ENCODE measurements at regions not wholly inside any gene's neighbourhood (a gene's known extent, or its start where the extent isn't known, plus 50 kb on each side); places are given as distances from the start of the nearest gene placed in this dataset.
"Not testable (repeated sequence)": the region's sequence is repeated elsewhere in the genome, so short reads cannot be mapped to it uniquely, and the experiment has no call there.

GRCh38 chr3:30297112-30297511 is 309.3 kb upstream of the TGFBR2 start:
- no peak for DNase-seq (ENCODE audit: low spot score)

DNA sequence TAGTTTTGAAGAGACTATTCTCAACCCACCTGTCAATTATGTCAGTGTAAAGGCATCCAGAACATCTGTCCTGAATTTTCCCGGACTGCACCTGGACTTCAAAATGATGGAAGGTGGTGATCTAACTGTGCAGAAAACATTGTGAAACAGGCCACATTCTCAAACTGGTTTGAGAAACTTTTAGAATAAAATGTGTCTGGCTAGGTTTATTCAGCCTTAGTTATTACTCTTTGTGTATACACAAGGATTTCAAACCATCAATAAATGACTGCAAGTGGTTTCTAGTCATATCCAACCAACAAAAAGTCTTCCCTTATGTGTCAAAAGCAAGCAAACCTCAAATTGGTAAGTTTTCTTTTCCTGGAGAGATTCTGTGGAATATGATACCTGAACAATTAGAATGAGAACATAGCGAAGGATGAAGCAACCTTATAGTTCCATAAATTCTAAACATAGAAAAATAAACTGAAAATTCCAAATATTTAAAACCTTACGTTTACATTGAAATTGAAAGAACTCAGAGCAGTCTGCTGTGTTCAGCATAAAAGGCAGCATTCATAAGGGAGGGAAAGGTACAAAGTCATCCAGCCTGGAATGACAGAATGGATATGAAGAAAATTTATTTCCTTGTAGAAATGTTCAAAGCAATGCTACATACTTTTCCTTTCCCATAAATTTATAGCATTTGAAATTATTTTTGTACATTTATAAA is 306.6 kb upstream of the TGFBR2 start:
- DNase-seq (ENCODE audit: low spot score), result no peak

DNA sequence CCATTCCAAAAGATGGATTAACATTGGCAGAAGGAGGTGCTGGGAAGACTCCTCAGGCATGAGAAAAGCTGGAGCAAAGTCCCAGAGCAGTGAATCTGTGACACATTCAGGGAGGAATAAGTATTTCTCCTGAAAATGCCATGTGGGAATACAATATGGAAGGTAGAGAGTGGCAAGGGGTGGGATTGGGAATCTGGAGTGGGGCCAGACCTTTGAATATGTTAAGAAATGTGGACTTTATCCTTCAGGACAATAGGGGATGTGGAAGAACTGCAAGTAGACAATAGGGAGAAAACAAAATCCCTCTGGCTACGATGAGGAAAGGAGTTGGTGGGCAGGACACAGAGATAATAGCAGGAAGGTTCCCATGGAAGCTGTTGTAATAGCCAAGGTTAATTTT is 305.6 kb upstream of the TGFBR2 start:
- no peak for DNase-seq (ENCODE audit: low spot score)

GRCh38 chr3:30302027-30302426 is 304.4 kb upstream of the TGFBR2 start:
- no peak for DNase-seq (ENCODE audit: low spot score)

- no peak for DNase-seq (ENCODE audit: low spot score)
Observed at GRCh38 chr3:30303770-30304169, 302.6 kb upstream of the TGFBR2 start.

DNA sequence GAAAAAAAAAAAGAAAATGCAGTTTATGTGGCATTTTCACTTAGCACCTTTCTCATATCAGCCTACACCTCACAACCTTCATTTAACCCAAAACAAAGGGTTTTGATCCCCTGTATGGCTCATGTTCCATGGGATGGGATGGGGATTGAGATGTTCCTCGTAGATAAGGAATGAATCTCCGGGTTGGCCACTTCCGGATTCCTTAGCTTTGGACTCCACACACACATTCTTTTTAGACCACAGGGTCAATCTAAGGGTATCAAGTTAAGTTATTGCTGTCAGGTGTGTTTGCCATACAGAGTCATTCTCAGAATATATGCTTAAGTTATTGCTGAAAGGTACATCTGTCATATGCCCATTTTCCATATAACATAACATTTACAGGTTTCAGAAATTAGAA is 301.4 kb upstream of the TGFBR2 start:
- no peak for DNase-seq (ENCODE audit: low spot score)

- DNase-seq (ENCODE audit: low spot score), result no peak
Observed at GRCh38 chr3:30306896-30307295, 299.5 kb upstream of the TGFBR2 start.

DNA sequence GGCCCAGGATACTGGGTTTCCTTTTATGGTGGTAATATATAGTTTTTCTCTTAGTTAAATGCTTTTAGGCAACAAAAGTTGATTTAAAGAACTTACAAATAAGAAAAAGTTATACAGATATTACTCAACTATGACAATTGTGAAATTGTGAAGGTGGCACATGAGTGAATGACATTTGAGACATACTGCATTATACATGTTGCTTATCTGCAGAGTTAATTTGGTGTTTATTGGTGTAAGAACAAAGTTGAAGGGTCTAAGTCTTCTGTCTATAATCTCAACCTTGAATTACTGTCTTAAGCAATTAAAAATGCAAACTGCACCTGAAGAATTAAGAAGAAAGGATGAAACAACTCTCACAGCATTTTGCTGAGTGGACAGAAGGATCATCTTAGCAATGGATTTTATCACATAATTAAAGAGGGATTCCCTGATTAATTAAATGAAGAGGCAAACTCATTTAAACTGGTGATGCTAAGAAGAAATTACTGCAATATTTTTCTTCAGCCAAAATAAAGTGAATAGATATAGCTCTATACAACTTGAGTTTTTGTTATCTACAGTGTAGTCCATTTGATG is 298.9 kb upstream of the TGFBR2 start:
- no peak for DNase-seq (ENCODE audit: low spot score)

GRCh38 chr3:30308131-30308530 is 298.3 kb upstream of the TGFBR2 start:
- no peak for DNase-seq (ENCODE audit: low spot score)

DNA sequence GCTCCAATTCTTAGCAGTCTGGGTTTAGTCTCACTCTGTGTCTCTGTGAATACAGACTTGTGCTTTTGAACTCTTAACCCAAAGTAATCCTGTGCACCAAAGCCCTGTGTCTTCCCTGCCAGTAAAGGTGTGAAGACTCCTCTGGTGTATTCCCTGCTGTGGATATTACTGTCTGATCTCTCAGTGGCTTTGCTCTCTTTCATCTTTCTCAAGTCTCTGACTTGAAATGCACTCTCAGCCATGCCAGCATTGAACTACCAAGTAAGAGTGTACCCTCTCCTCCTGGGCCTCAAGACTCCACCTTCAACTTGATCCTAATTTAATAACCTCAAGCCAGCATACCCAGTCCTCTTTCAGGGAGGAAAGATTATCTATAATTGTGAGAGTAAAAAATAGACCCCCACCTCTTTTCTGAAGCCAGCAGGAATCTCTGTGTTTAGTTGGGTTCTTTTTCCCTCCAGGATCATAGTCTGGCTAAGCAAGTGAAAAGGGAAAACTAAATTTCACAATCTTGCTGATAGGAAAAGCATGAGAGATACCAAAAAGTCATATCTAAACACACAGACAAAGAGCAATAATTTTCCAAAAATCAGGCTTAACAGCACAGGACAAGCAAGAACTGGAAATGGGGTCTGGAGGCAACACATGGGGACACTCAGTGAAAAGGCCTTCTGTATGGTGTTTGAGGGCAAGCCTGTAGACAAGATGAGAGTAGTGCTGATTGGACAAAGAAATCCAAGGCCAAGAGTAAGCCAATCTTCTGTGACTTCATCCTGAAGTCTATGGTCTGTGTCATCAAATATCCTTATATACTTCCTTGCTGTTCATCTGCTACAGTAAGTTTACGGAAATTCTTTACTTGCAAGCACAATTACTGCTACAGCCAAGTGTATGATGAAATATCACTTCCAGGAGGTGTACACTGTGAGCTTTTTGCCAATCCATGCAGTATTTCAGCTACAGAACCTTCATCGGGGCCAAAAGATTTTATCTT is 296.1 kb upstream of the TGFBR2 start:
- no peak for DNase-seq (ENCODE audit: low spot score)

- DNase-seq (ENCODE audit: low spot score), result no peak
Observed at GRCh38 chr3:30311781-30312180, 294.6 kb upstream of the TGFBR2 start.

- DNase-seq (ENCODE audit: low spot score), result no peak
Observed at GRCh38 chr3:30313840-30314239, 292.6 kb upstream of the TGFBR2 start.

- DNase-seq (ENCODE audit: low spot score), result no peak
Observed at GRCh38 chr3:30314757-30315325, 291.6 kb upstream of the TGFBR2 start.

DNA sequence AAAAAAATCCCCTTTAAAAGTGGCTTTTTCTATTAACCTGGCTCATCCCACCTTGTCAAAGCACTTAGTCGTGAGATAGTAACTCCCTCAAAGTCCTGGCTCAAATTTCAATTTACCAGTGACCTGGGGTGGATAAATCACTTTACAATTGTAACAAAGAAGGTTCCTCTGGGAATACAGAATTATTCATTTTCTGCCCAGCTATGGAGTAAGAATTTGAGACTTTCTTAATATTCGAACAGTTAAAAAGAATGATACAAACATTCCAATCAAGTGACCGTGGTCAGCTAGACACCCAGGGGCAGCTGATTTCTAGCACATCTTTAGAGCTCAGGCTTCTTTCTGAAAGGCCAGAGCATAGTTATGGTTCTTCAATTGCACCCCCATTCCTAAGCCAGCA is 291.0 kb upstream of the TGFBR2 start:
- no peak for DNase-seq (ENCODE audit: low spot score)

GRCh38 chr3:30317561-30317960 is 288.8 kb upstream of the TGFBR2 start:
- DNase-seq (ENCODE audit: low spot score), result no peak

- DNase-seq (ENCODE audit: low spot score), result no peak
Observed at GRCh38 chr3:30318110-30318509, 288.3 kb upstream of the TGFBR2 start.

DNA sequence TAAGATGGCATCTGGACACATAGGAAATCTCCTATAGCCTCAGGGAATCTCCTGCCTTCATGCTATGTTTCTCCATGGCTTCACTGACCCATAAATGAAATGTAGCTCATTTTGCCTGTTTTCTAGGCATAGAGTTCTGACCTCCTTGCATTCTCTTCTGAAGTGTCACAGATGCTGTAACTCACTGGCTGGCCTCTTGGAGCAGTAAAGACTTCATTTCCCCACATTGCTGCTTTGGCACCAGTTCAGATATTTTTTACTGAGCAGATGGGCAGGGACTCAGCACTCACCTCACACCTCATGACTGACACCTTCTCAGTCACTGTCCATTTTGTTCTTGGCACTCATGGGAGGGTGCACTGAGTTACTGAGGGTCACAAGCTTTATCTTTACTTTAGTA is 286.7 kb upstream of the TGFBR2 start:
- peak; percentile 43 for DNase-seq (ENCODE audit: low spot score)

DNA sequence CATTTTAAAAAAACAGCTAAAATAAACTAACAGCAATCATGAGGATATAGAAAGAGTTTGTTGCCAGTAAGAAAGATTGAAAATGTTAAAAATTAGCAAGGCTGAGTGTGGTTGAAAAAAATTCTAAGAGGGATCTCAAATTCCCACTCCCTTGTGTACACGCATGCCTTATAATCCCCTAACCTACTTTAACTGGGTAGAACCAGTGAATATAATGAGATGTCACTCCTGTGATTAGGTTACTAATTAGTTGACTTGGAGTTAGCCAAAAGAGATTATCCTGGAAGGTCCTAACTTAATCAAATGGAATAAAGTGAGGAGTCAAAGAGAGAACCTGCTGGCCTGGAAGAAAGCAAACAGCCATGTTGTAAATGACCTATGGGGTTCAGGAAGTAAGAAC is 286.0 kb upstream of the TGFBR2 start:
- DNase-seq (ENCODE audit: low spot score), result no peak

DNA sequence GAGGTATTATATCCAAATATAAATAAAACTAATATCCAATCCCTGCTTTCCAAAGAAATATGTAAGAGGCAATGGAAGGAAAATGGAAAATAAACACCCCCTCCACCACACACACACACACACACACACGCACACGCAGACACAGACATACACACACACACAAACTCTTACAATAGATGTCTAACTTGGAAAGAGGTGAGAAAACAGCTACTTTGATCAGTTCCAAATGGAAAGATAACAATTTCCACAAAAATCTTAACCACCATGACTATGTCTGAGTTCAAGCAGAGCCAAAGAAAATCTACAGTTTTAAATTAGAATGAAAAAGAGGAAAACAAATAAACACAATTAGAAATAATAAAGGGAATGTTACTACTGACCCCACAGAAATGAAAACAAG is 285.3 kb upstream of the TGFBR2 start:
- DNase-seq (ENCODE audit: low spot score), result no peak

- not testable (repeated sequence) for DNase-seq (ENCODE audit: low spot score)
Observed at GRCh38 chr3:30323649-30324048, 282.8 kb upstream of the TGFBR2 start.

DNA sequence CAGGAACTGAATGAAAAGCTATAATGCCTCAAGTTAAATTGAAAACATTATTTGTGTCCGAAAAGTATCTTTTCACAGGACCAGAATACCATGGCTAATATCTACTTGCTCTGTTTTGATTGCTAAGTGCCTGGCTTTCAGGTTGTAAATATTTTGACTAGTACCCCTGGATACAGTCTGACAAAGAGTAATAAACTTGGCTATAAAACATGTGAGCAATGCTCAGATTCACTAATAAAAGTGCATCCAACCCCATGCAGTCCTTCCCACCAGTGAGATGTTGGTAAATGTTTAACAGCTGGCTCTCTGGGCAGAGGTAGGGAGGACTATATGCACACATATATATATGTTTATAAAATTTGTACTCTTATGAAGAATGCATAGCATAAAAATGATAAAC is 281.8 kb upstream of the TGFBR2 start:
- DNase-seq (ENCODE audit: low spot score), result no peak

GRCh38 chr3:30327976-30328375 is 278.4 kb upstream of the TGFBR2 start:
- DNase-seq (ENCODE audit: low spot score), result not testable (repeated sequence)

Data from SK-N-DZ (cell line).